HL-60 (cell line): ENCODE measurements at regions not wholly inside any gene's neighbourhood (a gene's known extent, or its start where the extent isn't known, plus 50 kb on each side); places are given as distances from the start of the nearest gene placed in this dataset.

Experiments used
- DNase-seq, 2 experiments: peaks; one replicate each; pipeline ENCODE4 v3.0.0-alpha.2; 2010 to 2020; ENCODE audit warnings: low read depth in 1 of 2, low spot score in 1 of 2
- H3K27ac ChIP-seq: fragments of 250-450 bp; sonication (Bioruptor Pico); replicated peaks from 2 replicates; pipeline ENCODE4 v1.5.1; 2020; ENCODE audit warnings: mild to moderate bottlenecking, moderate library complexity
- H3K27me3 ChIP-seq: fragments of 250-450 bp; sonication (Bioruptor Pico); 2 replicates; pipeline ENCODE4 v1.5.1; 2021; ENCODE audit warnings: mild to moderate bottlenecking, moderate library complexity; ENCODE audit not compliant: insufficient read depth, poor library complexity, severe bottlenecking
- H3K4me3 ChIP-seq: replicated peaks from 2 replicates; pipeline ENCODE4 v1.5.1; 2011; ENCODE audit warnings: mild to moderate bottlenecking, control low read depth, low read length; ENCODE audit not compliant: insufficient read depth
- CTCF ChIP-seq: IDR thresholded peaks from one replicate; pipeline ENCODE4 v1.5.1; 2011; ENCODE audit warnings: low read length, control low read depth, inconsistent platforms; ENCODE audit not compliant: insufficient read depth
- GABPA ChIP-seq: IDR thresholded peaks from 2 replicates; pipeline ENCODE4 v1.6.1; 2012; ENCODE audit warnings: low read depth
- POLR2AphosphoS5 ChIP-seq: IDR thresholded peaks from 2 replicates; pipeline ENCODE4 v1.6.1; 2012; ENCODE audit warnings: low read depth
- SPI1 ChIP-seq: IDR thresholded peaks from 2 replicates; pipeline ENCODE4 v1.6.1; 2012; ENCODE audit warnings: low read depth, mild to moderate bottlenecking, borderline replicate concordance
- TF ChIP-seq, protein P1 (sequence below): IDR thresholded peaks from 2 replicates; pipeline ENCODE4 v1.6.1; 2012; ENCODE audit warnings: low read depth; ENCODE audit not compliant: insufficient replicate concordance

- no peak for DNase-seq
- no peak for TF ChIP-seq CTCF
- TF ChIP-seq GABPA: no peak
- TF ChIP-seq, protein P1, sequence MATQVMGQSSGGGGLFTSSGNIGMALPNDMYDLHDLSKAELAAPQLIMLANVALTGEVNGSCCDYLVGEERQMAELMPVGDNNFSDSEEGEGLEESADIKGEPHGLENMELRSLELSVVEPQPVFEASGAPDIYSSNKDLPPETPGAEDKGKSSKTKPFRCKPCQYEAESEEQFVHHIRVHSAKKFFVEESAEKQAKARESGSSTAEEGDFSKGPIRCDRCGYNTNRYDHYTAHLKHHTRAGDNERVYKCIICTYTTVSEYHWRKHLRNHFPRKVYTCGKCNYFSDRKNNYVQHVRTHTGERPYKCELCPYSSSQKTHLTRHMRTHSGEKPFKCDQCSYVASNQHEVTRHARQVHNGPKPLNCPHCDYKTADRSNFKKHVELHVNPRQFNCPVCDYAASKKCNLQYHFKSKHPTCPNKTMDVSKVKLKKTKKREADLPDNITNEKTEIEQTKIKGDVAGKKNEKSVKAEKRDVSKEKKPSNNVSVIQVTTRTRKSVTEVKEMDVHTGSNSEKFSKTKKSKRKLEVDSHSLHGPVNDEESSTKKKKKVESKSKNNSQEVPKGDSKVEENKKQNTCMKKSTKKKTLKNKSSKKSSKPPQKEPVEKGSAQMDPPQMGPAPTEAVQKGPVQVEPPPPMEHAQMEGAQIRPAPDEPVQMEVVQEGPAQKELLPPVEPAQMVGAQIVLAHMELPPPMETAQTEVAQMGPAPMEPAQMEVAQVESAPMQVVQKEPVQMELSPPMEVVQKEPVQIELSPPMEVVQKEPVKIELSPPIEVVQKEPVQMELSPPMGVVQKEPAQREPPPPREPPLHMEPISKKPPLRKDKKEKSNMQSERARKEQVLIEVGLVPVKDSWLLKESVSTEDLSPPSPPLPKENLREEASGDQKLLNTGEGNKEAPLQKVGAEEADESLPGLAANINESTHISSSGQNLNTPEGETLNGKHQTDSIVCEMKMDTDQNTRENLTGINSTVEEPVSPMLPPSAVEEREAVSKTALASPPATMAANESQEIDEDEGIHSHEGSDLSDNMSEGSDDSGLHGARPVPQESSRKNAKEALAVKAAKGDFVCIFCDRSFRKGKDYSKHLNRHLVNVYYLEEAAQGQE: no peak
- no peak for TF ChIP-seq SPI1
- TF ChIP-seq POLR2AphosphoS5: no peak
- no peak overlapping the region for H3K4me3 ChIP-seq
- no peaks in the 10 kb centered on the region for H3K27me3 ChIP-seq
- H3K27ac ChIP-seq: no peak overlapping the region
Observed at GRCh38 chr7:131000873-131001272, 266.9 kb upstream of the KLF14 start.

- Histone ChIP-seq H3K27me3 (no peaks in the 10 kb centered on the region), H3K27ac (no peak overlapping the region), H3K4me3 (no peak overlapping the region)
- no peak for DNase-seq
- TF ChIP-seq, protein P1: no peak
- no peak for TF ChIP-seq SPI1
- TF ChIP-seq CTCF: no peak
- no peak for TF ChIP-seq GABPA
- TF ChIP-seq POLR2AphosphoS5: no peak
Observed at GRCh38 chr7:131002600-131002999, 268.6 kb upstream of the KLF14 start.

DNA sequence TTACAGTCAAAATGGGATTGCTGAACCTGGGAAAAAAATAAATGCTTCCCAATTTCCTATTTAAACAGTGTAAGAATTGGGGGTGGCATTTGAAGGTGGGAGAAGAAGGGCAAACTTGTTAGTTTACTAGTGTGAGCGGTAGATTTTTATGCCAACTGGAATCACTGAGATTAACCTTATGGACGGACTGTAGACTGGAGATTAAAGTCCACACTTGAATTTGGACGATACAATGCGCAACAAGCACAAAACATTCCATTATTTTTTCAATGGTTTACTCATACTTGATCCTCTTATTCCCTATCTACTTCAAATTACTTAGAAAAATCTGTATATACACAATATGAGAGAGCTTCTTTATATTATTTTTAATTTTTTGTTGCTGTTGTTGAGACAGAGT, 269.6 kb upstream of the KLF14 start:
- TF ChIP-seq GABPA: no peak
- no peak for DNase-seq
- H3K4me3 ChIP-seq: no peak overlapping the region
- no peaks in the 10 kb centered on the region for H3K27me3 ChIP-seq
- no peak overlapping the region for H3K27ac ChIP-seq

- peak in 1 of 2 experiments; percentile 74 for DNase-seq
- Histone ChIP-seq H3K27ac (no peak overlapping the region), H3K27me3 (no peaks in the 10 kb centered on the region), H3K4me3 (no peak overlapping the region)
- no peak for TF ChIP-seq CTCF
- TF ChIP-seq SPI1: peak; percentile 100
- no peak for TF ChIP-seq POLR2AphosphoS5
Observed at GRCh38 chr7:131004371-131004770, 270.4 kb upstream of the KLF14 start.
